Astrocyte of the spinal cord (primary cell): ENCODE measurements at regions not wholly inside any gene's neighbourhood (a gene's known extent, or its start where the extent isn't known, plus 50 kb on each side); places are given as distances from the start of the nearest gene placed in this dataset.

Source experiments
- DNase-seq: peaks from one replicate; pipeline ENCODE4 v3.0.0; 2011; ENCODE audit warnings: low read depth, low spot score
- H3K4me3 ChIP-seq: 2 replicates; pipeline ENCODE4 v1.5.1; 2011; ENCODE audit warnings: low read depth, mild to moderate bottlenecking, low read length, moderate library complexity
- in situ Hi-C: cut with HindIII; loops from 2 replicates; pipeline ENCODE4 v1.10.0; 2017; ENCODE audit warnings: low sequenced_read_pairs
- TF ChIP-seq, protein P1 (sequence below): IDR thresholded peaks from 2 replicates; pipeline ENCODE4 v1.5.1; 2012; ENCODE audit warnings: low read depth, mild to moderate bottlenecking, low read length, inconsistent platforms

DNA sequence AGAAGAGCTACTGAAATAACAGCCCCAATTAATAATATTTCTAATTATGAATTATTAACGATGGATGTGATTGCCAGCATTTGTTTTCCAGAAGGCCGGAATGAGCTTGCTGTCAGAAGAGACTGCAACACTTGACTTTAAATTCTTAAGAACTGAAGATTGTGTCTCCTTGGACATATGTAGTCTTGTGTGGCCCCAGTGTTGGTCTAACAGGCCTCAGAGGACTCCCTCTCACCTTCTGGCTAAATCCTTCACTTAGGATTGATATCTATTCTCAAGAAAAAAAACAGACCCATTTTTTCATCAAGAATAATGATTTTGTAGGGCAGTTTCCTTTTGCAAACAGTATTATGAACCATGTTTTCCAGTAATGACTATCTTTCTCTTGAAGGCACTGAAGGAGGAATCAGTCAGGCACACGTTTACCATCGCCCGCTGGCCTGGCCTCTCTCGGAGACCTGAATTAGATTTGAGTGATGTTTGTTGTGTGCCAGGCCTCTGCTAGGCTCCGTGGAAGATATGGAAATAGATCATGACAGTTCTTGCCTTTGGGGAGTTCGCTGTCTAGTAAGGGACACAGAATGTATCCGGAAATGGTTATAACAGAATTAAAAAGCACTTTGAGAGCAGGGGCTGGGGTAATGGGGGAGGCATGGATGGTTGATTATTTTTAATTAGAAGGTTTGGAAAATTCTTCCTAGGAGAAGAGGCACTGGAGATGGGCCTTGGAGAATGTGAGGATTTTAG, 258.0 kb downstream of the MYCN start:
- in situ Hi-C loops, result no loop called here
- TF ChIP-seq, protein P1, sequence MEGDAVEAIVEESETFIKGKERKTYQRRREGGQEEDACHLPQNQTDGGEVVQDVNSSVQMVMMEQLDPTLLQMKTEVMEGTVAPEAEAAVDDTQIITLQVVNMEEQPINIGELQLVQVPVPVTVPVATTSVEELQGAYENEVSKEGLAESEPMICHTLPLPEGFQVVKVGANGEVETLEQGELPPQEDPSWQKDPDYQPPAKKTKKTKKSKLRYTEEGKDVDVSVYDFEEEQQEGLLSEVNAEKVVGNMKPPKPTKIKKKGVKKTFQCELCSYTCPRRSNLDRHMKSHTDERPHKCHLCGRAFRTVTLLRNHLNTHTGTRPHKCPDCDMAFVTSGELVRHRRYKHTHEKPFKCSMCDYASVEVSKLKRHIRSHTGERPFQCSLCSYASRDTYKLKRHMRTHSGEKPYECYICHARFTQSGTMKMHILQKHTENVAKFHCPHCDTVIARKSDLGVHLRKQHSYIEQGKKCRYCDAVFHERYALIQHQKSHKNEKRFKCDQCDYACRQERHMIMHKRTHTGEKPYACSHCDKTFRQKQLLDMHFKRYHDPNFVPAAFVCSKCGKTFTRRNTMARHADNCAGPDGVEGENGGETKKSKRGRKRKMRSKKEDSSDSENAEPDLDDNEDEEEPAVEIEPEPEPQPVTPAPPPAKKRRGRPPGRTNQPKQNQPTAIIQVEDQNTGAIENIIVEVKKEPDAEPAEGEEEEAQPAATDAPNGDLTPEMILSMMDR, result no peak
- H3K4me3 ChIP-seq, result no peak overlapping the region
- no peak for DNase-seq

DNA sequence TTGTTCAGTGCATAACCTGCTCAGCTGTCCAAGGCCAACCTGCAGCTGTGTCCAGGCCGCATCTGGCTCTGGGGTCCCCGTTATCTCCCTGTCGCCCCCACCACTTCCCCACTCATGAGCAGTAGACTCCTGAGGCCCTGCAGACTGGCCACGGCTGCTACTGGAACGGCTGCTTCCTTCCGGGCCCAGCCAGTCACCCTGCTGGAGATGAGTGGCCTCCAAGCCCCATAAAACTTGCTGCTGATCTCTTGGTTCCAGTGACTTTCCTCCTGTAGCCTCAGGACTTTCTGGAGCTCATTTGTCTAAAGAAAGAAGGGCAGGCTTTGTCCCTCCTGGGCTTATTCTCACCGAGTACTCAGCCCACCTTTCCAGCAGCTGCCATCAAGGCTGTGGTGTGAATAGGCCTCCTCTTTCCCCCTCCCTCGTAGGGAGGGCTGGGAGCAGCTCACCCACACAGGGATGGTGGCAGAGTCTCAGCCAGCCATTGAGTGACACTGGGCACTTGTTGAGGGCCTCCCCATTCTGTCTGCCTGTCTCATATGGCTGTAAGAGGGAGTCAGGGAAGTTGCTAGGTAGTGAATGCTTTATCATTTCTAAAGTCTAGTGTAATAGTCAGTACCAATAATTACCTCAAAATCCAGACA, 257.3 kb downstream of the MYCN start:
- DNase-seq, result no peak
- no peak overlapping the region for H3K4me3 ChIP-seq
- in situ Hi-C loops, result no loop called here
- TF ChIP-seq, protein P1, result no peak

DNA sequence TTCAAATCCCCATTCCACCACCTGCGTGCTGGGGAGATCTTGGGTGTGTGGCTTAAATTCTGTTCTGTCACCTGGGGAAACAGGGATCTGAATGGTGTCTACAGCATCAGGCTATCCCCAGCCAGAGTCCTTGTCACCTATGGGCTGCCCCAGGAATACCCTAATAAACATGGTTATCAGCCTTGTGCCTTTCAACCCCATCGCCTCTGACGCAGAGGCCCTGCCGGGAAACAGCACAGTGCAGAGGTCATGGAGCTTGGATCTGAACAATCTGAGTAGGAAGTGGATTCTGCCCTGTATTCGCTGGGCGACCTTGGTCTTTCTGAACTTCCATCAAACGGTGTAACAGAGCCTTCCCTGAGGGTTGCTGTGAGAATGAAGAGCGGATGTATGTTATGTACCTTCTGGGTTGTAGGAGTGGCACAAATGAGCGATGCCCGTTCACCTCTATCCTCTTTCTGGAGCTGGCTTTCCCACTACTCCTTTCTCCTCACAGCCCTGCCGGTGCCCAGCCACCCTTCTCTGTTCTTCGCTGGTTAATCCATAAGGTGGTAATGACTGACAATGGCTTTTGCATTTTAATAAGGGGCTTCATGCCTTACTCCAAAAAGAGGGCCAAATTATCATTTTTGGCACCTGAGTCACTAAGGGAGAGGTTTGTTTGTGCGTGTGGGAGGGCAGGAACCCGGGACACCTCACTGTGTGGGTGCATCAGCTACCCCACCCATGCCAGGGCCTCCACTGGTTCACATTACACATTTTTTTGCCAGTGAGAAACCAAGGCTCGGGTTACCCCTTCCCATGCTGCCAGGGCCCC, 256.5 kb downstream of the MYCN start:
- no peak overlapping the region for H3K4me3 ChIP-seq
- in situ Hi-C loops, result no loop called here
- TF ChIP-seq, protein P1, result no peak
- no peak for DNase-seq

DNA sequence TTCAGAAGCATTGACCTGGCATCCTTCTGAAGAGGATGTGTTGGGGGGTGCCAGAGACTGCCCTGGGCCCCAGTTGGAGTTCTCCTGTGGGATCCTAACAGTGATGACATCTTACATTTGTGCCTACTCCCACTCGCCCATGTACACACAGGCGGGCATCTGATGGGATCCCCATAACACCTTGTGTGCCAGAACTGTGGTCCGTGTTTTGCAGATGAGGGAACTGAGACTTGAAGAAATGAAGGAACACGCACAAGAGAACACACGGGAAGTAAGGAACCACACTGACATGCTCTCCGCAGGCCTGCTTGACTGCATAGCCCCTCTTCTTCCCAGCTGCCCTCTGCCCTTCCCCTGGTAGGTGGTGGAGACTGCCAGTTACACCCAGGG, 255.3 kb downstream of the MYCN start:
- H3K4me3 ChIP-seq, result no peak overlapping the region
- no peak for DNase-seq
- in situ Hi-C loops, result no loop called here
- TF ChIP-seq, protein P1, result no peak

DNA sequence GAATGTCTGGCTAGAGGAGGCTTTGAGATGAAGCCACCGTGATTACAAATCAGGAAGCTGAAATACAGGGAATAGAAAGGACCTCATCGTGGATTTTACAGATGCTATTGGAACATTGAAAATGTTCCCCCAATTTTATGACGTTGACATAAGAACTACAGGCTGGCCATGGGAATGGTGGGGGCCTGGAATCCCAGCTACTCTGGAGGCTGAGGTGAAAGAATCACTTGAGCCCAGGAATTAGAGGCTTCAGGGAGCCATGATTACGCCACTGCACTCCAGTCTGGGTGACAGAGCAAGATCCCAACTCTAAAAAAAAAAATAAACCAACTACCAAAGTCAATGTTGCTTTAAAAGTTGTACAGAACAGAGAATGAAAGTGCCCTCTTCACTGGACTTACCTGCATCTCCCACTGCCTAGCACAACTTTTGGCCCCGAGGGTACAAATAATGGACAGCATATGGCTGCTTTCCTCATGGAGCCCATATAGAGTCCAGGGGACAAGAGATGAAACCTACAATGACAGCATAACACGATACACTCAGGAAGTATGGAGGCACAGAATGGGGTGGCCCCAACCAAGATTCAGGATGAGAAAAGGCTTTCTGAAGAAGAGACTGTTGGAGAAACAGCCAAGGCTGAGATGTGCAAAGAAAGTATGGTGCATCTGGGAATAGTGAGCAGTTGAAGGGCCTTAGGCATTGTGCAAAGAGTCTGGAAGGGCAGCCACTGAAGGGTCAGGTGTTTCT, 254.8 kb downstream of the MYCN start:
- TF ChIP-seq, protein P1, result no peak
- DNase-seq, result no peak
- in situ Hi-C loops, result no loop called here
- H3K4me3 ChIP-seq, result no peak overlapping the region

DNA sequence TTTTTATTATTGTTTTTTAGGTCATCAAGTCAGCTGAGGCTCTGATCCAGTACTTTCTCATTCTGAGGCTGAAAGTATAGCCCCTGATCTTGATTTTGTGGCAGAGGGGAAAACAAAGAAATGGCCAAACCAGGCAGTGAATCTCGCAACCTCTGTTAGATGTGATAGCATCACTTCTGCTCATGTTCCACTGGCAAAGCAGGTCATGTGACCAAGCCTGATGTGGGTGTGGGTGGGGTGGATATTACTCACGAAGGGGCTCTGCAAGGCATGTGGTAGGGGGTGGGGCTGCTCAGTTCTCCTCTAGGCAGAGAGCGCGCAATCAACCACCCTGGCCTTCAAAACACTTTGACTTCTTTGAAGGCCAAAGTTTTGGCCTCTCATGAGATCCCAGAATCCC, 254.2 kb downstream of the MYCN start:
- DNase-seq, result no peak
- H3K4me3 ChIP-seq, result no peak overlapping the region
- in situ Hi-C loops, result no loop called here
- TF ChIP-seq, protein P1, result no peak
